NCI-H524 treated with DMSO at 0.1 percent for 48 hours (cell line): ENCODE measurements at regions not wholly inside any gene's neighbourhood (a gene's known extent, or its start where the extent isn't known, plus 50 kb on each side); places are given as distances from the start of the nearest gene placed in this dataset.

Source experiments
- DNase-seq: peaks from one replicate; lab custom pipeline; 2025; lab: John Stamatoyannopoulos, UW

DNA sequence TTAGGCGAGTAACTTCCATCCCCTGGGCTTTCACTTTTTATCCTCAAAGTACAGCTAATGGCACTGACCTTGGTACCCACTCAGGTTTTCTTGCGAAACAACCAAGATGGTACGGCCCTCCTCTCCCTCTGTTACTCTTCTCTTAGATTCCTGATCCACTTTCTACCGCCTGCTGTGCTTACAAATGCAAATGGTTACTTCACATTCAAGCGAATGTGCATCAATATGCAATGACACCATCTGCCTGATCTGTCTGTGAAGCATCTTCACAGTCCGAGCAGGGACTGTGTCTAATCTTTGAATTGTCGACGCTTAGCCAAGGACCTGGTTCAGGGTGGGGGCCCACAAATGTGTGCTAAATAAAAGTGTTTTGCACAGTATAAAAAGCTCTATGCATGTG, 112.2 kb downstream of the TRIB2 start:
- peak; percentile 89 for DNase-seq

DNA sequence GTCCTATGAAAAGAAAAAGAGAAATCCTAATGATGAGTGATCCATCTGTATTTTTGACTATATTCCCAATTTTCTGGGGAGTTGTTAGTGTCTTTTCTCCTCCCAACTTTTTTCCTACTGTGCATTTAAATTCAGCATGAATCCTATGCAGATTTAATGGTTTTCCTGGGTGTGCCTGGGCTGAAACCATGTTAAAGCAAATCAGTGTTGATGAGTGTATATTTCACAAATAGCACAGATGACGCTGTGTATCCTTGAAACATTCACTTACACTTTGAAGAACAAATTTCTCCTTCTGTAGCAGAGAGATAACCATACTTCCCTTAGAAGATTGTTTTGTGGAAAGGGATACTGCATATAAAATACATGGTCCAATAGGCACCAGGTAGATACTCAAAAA, 114.3 kb downstream of the TRIB2 start:
- DNase-seq, result no peak

DNA sequence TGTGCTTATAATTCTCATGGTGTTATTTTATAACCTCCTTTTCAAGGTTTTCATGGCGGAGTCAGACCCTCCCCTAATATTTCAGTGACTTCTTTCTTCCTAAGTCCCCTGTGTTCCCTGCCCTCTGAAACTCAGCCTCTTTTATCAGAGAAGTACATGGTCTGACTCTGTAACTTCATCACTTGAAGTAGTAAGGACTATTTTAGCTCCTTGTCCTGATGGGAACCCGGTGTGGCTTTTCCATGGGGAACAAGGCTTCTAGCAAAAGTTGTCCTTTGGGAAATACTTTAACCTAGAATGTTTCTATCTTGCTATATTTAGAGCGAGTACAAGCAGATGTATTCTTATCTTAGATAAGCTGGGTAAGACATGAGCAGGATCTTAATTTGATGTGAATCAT, 117.5 kb downstream of the TRIB2 start:
- DNase-seq, result no peak

DNA sequence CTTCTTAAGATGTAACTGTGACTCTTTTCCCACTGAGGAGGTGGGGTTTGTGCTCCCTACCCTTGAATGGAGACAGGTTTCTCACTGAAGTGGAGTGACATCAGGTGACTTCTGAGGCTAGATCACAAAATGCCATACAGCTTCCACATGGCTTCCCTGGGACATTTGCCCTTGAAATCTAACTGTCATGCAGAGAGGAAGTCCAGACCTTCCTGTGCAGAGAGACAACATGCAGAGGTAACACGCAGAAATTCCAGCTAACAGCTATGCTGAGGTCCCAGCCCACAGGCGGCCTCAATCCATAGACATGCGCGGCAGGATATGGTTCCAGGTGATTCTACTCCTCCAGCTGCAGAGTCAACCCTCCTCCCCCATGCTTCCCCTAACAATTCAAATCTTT, 119.0 kb downstream of the TRIB2 start:
- DNase-seq, result no peak

DNA sequence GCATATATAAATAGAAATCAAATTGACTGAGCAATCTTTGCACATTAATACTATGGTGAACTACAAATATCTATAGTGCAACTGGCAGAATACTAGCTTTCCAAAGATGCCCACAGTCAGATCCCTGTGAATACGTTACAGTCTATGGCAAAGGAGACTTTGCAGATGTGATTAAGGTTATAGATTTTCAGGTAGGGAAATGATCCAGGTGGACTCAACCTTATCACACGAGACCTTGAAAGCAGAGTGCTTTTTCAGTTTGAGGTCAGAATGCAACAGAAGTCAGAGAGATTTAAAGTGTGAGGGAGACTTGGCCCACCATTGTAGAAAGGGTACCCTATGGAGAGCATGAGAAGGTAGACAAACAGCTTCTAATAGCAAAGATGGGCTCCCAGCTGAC, 122.6 kb downstream of the TRIB2 start:
- no peak for DNase-seq

DNA sequence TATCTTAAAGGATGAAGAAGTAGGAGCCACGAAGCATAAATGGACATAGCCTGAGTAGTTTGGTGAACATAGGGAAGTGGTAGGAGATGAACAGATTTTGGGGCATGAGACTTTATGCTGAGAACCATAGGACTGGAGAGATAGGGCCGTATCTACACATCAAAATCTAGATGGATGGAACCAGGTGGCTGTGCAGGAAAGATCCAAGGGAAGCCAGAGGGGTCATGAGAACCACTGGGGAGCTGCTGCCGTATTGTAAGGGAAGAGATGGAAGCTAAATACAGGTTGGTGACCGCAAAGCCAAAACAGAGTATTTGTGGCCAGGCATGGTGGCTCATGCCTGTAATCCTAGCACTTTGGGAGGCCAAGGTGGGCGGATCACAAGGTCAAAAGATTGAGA, 124.3 kb downstream of the TRIB2 start:
- no peak for DNase-seq

DNA sequence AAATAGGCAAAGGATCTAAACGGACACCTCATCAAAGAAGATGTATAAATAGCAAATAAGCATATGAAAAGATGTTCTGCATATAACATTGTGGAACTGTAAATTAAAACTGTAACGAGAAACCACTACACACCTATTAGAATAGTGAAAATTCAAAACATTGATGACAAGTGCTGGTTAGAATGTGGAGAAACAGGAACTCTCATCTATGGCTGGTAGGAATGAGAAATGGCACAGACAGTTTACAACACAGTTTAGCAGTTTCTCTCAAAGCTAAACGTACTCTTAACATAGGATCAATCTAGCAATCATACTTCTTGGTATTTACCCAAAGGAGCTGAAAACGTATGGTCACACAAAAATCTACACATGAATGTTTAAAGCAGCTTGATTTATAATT, 126.2 kb downstream of the TRIB2 start:
- DNase-seq, result no peak

DNA sequence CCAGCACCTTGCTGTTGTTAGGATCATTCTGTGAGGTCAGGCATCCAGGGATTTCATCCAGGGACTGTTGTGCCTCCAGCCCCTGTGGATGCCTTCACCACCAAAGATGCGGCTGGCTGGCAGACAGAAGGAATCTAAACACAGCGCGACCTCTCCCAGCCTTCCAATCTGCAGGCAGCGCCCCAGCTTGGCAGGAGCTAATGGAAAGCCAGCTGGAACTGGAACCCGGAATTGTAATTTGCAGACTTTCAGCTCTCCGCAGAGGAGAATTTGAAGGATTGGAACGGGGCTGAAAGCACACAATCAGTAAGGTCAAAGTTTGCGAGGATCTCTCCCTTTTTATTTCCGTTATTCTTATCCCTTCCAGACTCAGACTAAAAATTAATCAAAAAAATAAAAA, 127.8 kb downstream of the TRIB2 start:
- DNase-seq, result no peak

DNA sequence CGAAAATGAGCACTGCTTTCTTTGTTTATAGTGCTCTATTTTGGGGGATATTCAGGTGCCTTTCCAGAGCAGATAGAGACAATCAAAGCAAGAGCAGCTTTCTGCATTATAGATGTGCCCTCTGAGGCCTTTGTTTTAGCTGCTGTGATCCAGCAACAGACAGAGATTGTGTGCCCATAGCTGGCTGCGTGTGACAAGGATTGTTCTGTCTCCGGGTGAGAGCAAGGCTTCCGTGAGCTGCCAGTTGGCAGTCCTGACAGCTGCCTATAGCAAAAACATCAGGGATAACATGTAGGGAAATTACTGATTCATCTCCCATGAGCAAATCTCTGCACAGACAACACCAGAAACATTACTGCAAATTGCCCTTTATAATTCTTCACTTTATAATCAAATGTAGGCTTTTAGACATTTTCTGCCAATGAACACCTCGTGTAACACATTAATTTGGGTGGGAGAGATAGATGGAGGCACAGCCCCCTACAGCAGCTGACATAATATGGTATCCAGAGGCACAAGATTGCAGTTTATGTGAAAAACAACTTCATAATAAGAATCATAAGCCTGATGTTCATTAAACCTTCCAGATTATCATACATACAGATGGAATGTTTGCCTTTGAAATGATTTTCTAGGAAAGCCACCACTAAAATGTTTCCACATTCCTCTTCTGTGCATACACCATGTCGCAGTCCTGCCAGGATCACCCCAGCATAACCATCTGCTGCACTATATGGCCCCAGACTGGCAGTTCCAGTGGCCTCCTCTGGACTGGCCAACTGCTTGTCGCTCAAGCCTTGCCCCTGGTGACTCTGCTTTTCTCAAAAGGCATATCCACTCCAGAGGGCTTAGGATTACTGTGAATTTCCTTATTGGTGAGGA, 131.2 kb downstream of the TRIB2 start:
- peak; percentile 22 for DNase-seq

DNA sequence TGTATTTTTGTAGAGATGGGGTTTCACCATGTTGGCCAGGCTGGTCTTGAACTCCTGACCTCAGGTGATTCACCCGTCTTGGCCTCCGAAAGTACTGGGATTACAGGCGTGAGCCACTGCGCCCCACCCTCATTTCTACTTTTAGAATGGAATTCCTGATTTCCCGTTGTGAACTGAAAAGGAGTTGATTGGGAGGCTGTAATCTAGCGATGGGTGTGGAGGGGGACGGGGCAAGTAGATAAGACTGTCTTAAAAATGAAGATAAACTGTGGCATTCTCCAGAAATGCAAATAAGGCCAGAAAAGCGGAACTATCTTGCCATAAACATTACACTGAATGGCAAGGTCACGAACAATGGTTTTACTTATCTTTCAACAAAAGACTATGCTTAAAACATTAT, 135.4 kb downstream of the TRIB2 start:
- no peak for DNase-seq

DNA sequence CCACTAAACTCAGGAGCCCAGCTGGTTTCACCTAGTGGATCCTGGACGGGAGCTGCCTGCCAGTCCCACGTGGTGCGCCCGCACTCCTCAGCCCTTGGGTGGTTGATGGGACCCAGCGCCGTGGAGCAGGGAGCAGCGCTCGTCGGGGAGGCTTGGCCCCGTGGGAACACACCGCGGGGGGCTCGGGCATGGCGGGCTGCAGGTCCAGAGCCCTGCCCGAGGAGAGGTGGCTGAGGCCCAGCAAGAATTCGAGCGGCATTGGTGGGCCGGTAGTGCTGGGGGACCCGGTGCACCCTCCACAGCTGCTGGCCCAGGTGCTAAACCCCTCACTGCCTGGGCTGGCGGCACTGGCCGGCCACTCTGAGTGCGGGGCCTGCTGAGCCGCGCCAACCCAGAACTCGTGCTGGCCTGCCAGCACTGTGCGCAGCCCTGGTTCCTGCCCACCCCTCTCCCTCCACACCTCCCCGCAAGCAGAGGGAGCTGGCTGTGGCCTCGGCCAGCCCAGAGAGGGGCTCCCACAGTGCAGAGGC, 137.3 kb downstream of the TRIB2 start:
- DNase-seq, result no peak

DNA sequence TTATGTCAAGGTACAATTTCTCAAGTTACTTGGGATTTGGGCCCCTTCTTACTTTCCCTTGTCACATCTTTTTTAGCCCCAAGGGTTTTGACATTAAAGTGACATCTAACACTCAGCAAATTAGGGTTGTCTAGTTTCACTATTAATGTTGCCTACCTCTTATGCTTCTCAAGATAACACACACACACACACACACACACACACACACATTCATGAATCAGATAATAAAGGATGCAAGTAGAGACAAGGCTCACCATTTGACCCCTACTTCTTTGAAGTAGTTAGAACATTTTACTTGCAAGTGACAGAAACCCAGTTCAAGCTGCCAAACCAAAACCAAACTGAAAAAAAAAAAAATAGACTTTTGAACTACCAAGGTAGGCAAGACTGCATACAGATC, 138.8 kb downstream of the TRIB2 start:
- DNase-seq, result no peak

DNA sequence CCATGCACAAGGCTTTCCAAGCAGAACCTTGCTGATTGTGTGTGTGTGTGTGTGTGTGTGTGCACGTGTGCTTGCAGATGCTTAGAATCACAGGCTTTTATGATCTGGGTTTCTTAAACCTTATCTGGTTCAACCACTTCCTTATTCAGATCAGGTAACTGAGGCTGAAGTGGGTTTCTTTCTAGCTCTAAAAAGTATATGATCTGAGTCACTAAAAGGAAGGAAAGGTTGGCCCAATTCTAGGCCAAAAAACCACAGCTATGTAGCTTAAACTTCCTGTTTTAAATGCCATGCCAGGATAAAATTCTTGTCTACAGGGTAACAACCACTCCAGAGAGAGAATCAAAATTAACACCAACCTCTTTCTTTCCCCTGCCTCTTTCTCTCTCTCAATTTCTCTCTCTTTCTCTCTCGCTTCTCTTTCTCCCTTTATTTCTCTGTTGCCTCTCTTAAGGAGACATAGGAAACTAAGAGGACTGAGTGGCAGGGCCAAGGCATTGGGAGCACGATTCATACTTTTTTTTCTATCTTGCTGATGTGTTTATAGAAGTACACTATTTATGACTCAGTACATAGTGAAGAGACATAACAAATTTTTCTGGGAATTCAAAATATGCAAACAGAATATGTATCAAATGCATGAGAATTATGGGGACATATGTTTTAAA, 140.3 kb downstream of the TRIB2 start:
- DNase-seq, result no peak

DNA sequence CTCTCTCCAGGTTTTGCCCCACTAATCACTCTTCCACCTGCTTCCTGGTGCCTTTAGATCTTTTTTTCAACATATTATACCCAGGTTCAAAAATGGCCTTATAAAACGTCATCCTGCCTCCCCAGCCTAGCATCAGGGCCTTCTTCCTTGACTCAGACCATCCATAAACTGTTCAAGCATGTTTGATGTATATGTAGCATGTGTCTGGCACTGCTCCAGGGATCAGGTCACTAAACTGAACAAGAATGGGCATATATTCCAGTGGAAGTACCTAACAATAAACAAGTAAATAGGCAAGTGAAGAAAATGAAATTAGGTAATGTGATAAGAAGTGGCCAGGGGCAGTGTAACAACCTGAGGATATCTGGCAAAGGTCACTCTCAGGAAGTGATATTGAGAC, 141.2 kb downstream of the TRIB2 start:
- no peak for DNase-seq

DNA sequence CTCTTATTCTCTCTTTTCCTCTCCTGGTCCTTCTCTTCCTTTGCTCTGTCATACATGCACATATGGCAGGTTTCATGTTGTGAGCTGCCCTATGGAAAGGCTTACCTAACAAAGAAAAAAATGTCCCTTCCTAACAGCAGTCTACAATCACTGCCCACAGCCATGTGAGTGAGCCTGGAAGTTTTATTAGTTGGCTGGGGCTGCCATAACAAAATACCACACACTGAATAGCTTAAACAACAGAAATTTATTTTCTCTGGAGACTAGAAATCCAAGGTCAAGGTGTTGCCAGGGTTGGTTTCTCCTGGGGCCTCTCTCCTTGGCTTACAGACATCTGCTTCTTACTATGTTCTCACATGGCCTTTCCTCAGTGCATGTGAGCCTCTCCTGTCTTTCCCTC, 142.1 kb downstream of the TRIB2 start:
- no peak for DNase-seq

DNA sequence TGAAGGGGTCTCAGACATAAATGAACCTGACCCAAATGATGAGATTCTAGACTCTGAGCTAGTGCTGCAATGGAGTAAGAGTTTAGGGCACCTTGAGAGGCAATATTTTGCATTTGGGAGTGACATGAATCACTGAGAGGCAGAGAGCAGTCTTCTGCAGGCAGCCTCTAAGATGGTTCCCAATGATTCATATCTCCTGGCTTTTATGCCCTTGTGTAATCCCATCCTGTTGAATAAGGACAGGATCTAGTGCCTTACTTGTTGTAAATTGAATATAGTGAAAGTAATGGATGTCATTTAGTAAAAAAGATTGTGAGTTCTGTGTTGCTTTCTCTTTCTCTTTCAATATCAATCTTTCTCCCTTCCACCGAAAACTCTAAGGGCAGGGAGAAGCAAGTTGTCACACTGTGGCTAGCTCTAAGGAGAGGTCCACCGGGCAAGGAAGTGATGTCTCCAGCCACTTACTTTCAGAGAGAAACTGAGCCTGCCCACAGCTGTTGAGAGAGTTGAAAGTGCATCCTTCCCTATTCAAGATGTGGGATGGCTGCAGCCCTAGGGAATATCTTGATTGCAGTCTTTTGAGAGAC, 144.7 kb downstream of the TRIB2 start:
- no peak for DNase-seq

DNA sequence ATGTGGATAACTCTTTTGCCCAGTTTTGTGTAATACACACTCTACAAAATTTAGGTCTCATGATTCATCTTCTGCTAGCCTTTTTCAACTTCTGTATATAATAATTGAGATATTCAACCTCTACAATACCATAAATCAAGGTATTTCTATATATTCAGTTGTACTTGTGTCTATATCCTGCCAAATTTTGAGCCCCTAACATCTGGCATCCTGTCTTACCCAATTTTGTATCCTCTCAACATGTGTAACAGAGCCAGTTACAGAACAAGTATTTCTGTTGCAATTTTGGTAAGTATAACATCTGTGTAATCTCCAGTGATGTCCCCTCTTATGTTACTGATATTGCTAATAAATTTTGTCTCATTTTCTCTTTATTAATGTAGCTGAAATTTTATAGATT, 145.8 kb downstream of the TRIB2 start:
- DNase-seq, result no peak

DNA sequence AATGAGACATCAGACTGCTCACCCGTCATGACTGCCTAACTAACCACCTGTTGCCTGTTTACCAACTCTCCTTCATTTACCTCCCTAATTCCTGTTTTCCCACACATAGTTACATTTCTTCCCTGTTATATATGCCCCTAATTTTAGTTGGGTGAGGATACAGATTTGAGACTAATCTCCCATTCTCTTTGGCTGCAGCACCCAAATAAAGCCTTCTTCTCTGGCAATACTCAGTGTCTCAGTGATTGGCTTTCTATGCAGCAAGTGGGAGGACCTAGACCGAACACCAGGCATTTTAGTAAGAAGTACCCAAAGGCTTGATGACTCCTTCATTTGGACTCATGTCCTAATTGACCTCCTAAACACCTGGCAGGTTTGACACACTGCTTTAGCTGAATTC, 147.2 kb downstream of the TRIB2 start:
- no peak for DNase-seq

DNA sequence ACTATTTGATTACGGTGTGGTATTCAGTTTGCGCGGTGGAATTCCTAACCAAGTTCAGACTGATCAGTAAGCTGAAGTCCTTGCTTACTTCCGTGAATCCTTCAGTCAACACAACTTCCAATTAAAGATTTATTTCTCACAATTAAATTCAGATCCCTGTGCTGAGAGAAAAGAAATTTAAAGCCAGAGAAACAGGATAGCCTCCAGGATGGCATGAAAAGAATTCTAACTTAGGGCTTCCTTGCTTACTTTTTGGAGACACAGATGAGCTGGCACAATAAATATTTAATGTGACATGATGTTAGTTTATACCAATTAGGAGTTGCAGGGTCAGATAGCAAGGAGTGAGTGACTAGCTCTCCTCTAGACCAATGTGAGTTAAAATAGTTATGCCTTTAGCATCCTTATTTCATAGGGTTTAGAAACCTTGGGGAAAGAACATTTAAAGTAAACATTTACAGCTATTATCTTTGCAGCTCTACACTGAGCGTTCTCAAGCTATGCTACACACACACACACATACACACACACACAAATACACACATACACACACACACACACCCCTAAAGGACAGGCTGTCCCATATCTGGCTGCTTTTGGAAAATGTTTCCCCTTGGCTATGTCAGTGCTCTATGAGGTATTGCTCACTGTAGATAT, 151.0 kb downstream of the TRIB2 start:
- no peak for DNase-seq

DNA sequence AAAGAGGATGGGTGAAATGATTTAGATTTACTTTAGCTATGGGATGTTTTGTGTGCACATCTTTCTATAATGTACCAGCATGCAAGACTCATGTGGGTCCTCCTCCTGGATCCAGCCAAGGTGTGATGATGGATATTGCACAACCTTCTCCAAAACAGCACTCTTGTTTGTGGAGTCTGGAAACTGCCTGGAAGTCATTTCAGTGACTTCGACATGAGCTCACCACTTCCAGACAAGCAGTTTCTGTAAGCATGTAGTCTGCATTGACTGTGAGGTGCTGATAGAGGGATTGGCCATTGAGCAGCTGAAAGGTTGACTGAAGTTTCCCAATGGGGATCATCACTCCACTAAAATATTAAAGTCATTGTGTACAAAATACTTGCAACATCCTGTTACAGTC, 154.0 kb downstream of the TRIB2 start:
- DNase-seq, result no peak

DNA sequence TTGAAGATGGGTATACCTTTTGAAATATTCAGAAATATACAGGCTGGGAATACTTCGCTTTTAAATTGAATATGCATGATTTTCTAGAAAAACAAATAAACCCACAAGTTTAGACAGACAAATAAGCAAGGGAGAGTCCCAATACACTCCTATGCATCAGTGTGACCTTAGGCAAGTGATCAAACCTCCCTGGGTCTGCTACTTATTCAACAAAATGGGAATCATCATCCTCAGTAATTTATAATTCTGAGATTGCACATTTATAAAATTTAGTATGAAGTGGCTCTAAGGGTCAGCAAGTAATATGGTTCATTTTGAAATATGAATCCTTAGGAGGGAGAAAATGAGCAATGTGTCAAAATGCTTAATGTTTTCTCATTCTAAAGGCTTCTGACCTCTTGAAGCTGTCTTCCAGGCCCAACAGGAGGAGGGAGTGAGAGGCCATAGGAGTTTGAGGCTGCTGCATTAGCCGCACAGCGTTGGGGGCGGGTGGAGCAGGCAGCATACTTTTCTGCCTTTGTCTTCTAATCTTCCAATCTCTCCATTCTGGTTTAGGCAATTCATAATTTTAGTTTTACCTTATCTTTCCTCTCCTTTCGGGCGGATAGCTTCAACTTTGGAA, 155.1 kb downstream of the TRIB2 start:
- DNase-seq, result no peak

DNA sequence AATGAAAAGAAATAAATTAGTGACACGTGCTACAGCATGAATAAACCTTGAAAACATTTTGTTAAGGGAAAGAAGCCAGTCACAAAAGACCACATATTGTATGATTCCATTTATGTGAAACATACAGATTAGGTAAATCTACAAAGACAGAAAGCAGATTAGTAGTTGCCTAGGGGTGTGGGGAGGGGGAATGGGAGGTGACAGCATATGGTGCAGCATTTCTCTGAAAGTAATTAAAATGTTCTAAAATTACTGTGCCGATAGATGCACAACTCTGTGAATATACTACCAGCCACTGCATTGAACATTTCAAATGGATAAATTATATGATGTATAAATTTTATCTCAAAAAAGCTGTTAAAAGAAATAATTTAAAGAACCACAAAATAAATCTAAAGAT, 161.0 kb downstream of the TRIB2 start:
- peak; percentile 58 for DNase-seq
